ENCODE measurements at regions not wholly inside any gene's neighbourhood (a gene's known extent, or its start where the extent isn't known, plus 50 kb on each side); places are given as distances from the start of the nearest gene placed in this dataset.

DNA sequence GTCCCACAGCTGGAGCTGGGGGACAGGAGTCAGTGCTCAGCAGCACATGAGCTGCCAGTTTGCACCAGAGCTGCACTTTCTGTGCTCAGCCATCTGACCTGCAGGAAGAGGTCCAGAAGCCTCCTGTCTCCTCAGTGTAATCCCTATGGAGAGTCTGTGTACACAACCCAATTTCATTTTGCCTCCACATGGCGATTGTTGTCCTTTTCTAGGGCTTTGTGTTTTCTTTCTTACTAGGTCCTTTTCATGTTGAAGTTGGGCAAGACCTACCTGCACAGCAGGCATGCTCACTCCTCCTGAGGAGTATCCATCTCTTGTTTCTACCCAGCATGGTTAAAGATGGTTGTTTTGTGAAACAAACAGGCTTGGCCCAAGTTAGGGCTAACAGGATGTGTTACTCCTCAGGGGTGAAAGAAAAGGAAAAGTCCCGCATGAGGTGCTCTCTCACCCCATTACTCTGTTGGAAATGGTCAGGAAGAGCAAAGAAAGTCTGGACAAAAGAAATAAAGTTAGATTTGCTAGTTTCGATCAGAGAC is 273.0 kb downstream of the TMEM167A start:
- no peak for DNase-seq
- Mint-ChIP-seq H3K4me1 (no peaks in the 10 kb centered on the region), H3K4me3 (no peak overlapping the region), H3K9me3 (peaks cover 0 to 2% (median 0%) of the 10 kb centered on the region in 11 donors), H3K36me3 (no peaks in the 10 kb centered on the region), H3K27me3 (peaks cover 0 to 5% (median 4%) of the 10 kb centered on the region in 5 donors), H3K27ac (no peak overlapping the region)
- Histone ChIP-seq H3K27ac (ENCODE audit: low read depth, low read length) (no peak overlapping the region), H3K9me3 (ENCODE audit: control insufficient read depth in 2 of 3, low read length in 3 of 3) (no peaks in the 10 kb centered on the region), H3K27me3 (ENCODE audit: control insufficient read depth in 2 of 2, insufficient read depth in 2 of 2, low read length in 2 of 2) (no peaks in the 10 kb centered on the region), H3K4me1 (ENCODE audit: control insufficient read depth in 2 of 2, insufficient read depth in 2 of 2, low read length in 2 of 2) (no peaks in the 10 kb centered on the region), H3K4me3 (ENCODE audit: low read length) (no peak overlapping the region), H3K36me3 (ENCODE audit: control insufficient read depth in 2 of 3, insufficient read depth in 3 of 3, low read length in 3 of 3) (no peaks in the 10 kb centered on the region)
- intact Hi-C loops (cut with micrococcal nuclease) = no loop called here
- ATAC-seq = no peak
- POLR2A ChIA-PET = no interaction called here
- CTCF ChIA-PET = no interaction called here

DNA sequence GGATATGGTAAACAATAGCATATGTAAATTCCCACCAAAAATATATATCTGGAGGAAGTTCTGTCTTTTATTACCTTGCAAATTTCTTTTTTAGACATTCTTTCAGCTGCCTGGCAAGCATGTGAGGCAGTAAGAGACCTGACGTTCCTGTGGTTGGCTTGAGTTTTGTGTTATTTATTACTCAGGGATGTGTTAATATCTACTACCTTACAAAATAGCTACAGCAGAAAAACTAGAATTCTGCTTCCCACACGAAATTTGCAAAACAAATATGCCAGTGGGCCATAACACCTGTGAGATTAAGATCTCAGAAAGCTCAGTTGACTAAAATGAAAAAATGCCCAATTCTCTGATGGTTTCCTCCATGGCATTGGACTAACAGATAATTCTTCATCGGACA is 274.2 kb downstream of the TMEM167A start:
- Mint-ChIP-seq H3K4me1 (no peaks in the 10 kb centered on the region), H3K27ac (no peak overlapping the region), H3K4me3 (no peak overlapping the region), H3K27me3 (peaks cover 0 to 6% (median 0%) of the 10 kb centered on the region in 5 donors), H3K9me3 (no peaks in the 10 kb centered on the region), H3K36me3 (no peaks in the 10 kb centered on the region)
- H3K27ac ChIP-seq (ENCODE audit: low read depth, low read length) = no peak overlapping the region
- H3K4me3 ChIP-seq (ENCODE audit: low read length) = no peak overlapping the region
- ChIA-PET CTCF (no interaction called here), POLR2A (no interaction called here)
- H3K36me3 ChIP-seq (ENCODE audit: control insufficient read depth in 2 of 3, insufficient read depth in 3 of 3, low read length in 3 of 3) = no peaks in the 10 kb centered on the region
- H3K9me3 ChIP-seq (ENCODE audit: control insufficient read depth in 2 of 3, low read length in 3 of 3) = no peaks in the 10 kb centered on the region
- intact Hi-C loops (cut with micrococcal nuclease) = no loop called here
- H3K4me1 ChIP-seq (ENCODE audit: control insufficient read depth in 2 of 2, insufficient read depth in 2 of 2, low read length in 2 of 2) = no peaks in the 10 kb centered on the region
- DNase-seq = no peak
- H3K27me3 ChIP-seq (ENCODE audit: control insufficient read depth in 2 of 2, insufficient read depth in 2 of 2, low read length in 2 of 2) = no peaks in the 10 kb centered on the region
- no peak for ATAC-seq

DNA sequence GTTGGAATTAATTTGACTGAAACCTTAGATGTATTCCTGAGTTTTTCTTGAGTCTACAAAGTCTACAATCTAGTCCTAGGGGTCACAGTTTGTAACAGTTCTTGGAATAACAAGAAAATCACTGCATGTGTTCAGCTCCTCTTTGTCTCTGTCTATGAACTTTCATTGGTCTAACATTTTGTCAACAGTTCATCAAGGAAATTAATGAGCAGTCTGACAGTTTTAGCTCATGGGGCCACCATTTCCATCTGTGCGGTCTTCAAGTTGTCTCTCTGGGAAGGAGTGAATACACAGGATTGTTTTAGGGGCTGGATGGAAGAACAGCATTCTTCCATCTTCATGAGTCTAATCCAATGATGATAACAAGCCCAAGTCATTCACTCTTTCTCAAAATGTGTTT is 276.4 kb downstream of the TMEM167A start:
- Histone ChIP-seq H3K36me3 (ENCODE audit: control insufficient read depth in 2 of 3, insufficient read depth in 3 of 3, low read length in 3 of 3) (no peaks in the 10 kb centered on the region), H3K27me3 (ENCODE audit: control insufficient read depth in 2 of 2, insufficient read depth in 2 of 2, low read length in 2 of 2) (no peaks in the 10 kb centered on the region), H3K4me1 (ENCODE audit: control insufficient read depth in 2 of 2, insufficient read depth in 2 of 2, low read length in 2 of 2) (no peaks in the 10 kb centered on the region), H3K4me3 (ENCODE audit: low read length) (no peak overlapping the region), H3K27ac (ENCODE audit: low read depth, low read length) (no peak overlapping the region), H3K9me3 (ENCODE audit: control insufficient read depth in 2 of 3, low read length in 3 of 3) (no peaks in the 10 kb centered on the region)
- DNase-seq = no peak
- no peak for ATAC-seq
- intact Hi-C loops (cut with micrococcal nuclease) = no loop called here
- H3K4me3 Mint-ChIP-seq = no peak overlapping the region
- ChIA-PET CTCF (no interaction called here), POLR2A (no interaction called here)
- H3K36me3 Mint-ChIP-seq = no peaks in the 10 kb centered on the region
- no peaks in the 10 kb centered on the region for H3K9me3 Mint-ChIP-seq
- no peak overlapping the region for H3K27ac Mint-ChIP-seq
- H3K4me1 Mint-ChIP-seq = no peaks in the 10 kb centered on the region
- H3K27me3 Mint-ChIP-seq = peaks cover 0 to 13% (median 0%) of the 10 kb centered on the region in 5 donors

DNA sequence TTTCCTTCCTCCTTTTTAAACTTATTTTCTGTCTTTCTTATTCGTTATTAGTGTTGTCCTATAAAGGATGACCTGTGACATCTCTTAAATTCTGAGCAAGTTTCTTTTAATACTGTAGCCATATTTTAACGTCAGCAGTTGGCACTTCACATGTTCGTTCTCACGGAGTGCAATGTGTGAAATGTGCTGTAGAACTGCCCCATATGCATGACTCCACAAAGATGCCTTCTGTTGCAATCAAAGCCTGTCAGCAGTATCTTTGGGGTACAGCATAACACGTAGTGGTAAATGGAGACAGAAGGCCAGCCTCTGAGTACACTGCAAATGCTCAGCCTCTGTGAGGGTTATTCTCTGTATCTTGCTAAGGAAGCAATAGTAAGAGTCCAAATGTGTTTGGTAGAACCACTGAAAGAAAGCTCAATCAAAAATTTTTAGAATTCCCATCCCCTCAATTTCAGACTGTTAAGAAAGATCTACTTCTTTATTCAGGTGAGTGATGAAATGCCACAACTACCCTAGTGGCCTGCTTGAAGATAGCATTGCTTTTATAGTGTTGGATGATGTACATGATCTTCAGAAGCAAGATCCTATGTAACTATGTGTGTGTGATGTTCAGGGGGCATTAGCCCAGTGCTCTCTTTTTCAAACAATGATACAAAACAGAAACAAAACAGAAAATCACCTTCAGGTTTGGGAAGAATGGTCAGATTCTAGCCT is 277.7 kb downstream of the TMEM167A start:
- Mint-ChIP-seq H3K36me3 (no peaks in the 10 kb centered on the region), H3K27me3 (peaks cover 0 to 13% (median 0%) of the 10 kb centered on the region in 5 donors), H3K27ac (no peak overlapping the region), H3K4me1 (peaks cover 0 to under 1% (median 0%) of the 10 kb centered on the region in 7 donors), H3K9me3 (no peaks in the 10 kb centered on the region), H3K4me3 (no peak overlapping the region)
- ChIA-PET POLR2A (no interaction called here), CTCF (no interaction called here)
- H3K4me3 ChIP-seq (ENCODE audit: low read length) = no peak overlapping the region
- no peak overlapping the region for H3K27ac ChIP-seq (ENCODE audit: low read depth, low read length)
- no peaks in the 10 kb centered on the region for H3K27me3 ChIP-seq (ENCODE audit: control insufficient read depth in 2 of 2, insufficient read depth in 2 of 2, low read length in 2 of 2)
- intact Hi-C loops (cut with micrococcal nuclease) = no loop called here
- DNase-seq (no peak), ATAC-seq (no peak)
- H3K9me3 ChIP-seq (ENCODE audit: control insufficient read depth in 2 of 3, low read length in 3 of 3) = no peaks in the 10 kb centered on the region
- H3K4me1 ChIP-seq (ENCODE audit: control insufficient read depth in 2 of 2, insufficient read depth in 2 of 2, low read length in 2 of 2) = no peaks in the 10 kb centered on the region
- no peaks in the 10 kb centered on the region for H3K36me3 ChIP-seq (ENCODE audit: control insufficient read depth in 2 of 3, insufficient read depth in 3 of 3, low read length in 3 of 3)

DNA sequence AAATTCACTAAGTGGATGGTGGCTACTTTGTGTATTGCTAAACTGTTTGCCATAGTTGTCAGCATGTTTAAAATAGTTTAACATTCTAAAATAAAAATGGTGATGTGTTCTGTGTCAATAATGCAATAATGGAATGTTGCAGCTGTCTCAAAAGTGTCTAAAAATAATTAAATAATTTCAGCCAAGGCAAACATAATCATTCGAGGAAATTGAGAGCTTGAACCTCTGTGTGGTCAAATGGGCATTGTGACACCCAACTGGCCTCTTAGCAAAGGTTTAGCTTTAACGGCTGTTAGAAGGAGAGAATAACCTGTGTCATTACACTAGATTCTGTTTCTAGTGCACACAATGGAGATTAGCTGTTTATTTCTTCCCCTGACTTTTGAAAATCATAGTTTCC is 278.5 kb downstream of the TMEM167A start:
- H3K36me3 Mint-ChIP-seq = peaks cover 0 to 1% (median 0%) of the 10 kb centered on the region in 5 donors
- Histone ChIP-seq H3K9me3 (ENCODE audit: control insufficient read depth in 2 of 3, low read length in 3 of 3) (no peaks in the 10 kb centered on the region), H3K27ac (ENCODE audit: low read depth, low read length) (no peak overlapping the region), H3K36me3 (ENCODE audit: control insufficient read depth in 2 of 3, insufficient read depth in 3 of 3, low read length in 3 of 3) (no peaks in the 10 kb centered on the region), H3K4me1 (ENCODE audit: control insufficient read depth in 2 of 2, insufficient read depth in 2 of 2, low read length in 2 of 2) (no peaks in the 10 kb centered on the region), H3K4me3 (ENCODE audit: low read length) (no peak overlapping the region), H3K27me3 (ENCODE audit: control insufficient read depth in 2 of 2, insufficient read depth in 2 of 2, low read length in 2 of 2) (no peaks in the 10 kb centered on the region)
- H3K4me1 Mint-ChIP-seq = peaks cover 0 to 4% (median 0%) of the 10 kb centered on the region in 7 donors
- ATAC-seq = no peak
- CTCF ChIA-PET = no interaction called here
- intact Hi-C loops (cut with micrococcal nuclease) = no loop called here
- POLR2A ChIA-PET = no interaction called here
- H3K27me3 Mint-ChIP-seq = peaks cover 0 to 15% (median 3%) of the 10 kb centered on the region in 5 donors
- H3K4me3 Mint-ChIP-seq = no peak overlapping the region
- no peak overlapping the region for H3K27ac Mint-ChIP-seq
- no peak for DNase-seq
- no peaks in the 10 kb centered on the region for H3K9me3 Mint-ChIP-seq

DNA sequence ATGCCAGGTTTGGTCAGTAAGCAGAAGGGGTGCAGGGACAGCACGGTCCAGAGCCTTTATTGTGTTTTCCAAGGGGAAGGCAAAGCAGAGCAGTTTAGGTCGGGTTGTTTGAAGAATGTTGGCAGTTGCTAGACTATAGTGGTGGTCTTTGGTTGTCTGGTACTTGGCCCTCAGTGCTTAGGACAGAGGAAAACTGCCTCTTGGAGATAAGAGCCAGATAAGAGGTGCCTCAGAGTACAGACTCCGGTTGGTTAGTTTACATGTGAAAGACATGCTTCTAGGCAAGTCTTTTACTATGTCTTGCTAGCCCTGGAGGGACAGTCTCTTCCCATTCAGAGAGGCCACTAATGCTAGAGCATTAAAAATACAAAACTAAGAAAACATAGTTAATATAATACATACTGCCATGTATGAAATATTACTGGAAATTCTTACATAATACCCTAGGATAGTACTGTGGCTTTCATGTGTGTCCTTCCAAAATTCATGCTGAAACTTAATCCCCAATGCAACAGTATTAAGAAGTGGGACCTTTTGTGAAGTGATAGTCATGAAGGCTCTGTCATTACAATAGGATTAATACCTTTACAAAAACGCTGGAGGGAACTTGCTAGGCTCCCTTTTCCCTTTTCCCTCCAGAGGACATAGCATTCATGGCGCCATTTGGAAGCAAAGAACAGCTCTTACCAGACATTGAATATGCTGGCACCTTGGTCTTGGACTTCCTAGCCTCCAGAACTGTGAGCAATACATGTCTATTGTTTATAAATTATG is 280.4 kb downstream of the TMEM167A start:
- no peak for ATAC-seq
- Mint-ChIP-seq H3K36me3 (peaks cover 0 to 1% (median 0%) of the 10 kb centered on the region in 5 donors), H3K27ac (no peak overlapping the region), H3K27me3 (peaks cover 0 to 15% (median 3%) of the 10 kb centered on the region in 5 donors), H3K4me3 (no peak overlapping the region), H3K9me3 (no peaks in the 10 kb centered on the region), H3K4me1 (peaks cover 0 to 5% (median 0%) of the 10 kb centered on the region in 7 donors)
- CTCF ChIA-PET = no interaction called here
- H3K27ac ChIP-seq (ENCODE audit: low read depth, low read length) = no peak overlapping the region
- DNase-seq = no peak
- H3K4me3 ChIP-seq (ENCODE audit: low read length) = no peak overlapping the region
- H3K4me1 ChIP-seq (ENCODE audit: control insufficient read depth in 2 of 2, insufficient read depth in 2 of 2, low read length in 2 of 2) = no peaks in the 10 kb centered on the region
- intact Hi-C loops (cut with micrococcal nuclease) = no loop called here
- no peaks in the 10 kb centered on the region for H3K9me3 ChIP-seq (ENCODE audit: control insufficient read depth in 2 of 3, low read length in 3 of 3)
- POLR2A ChIA-PET = no interaction called here
- H3K27me3 ChIP-seq (ENCODE audit: control insufficient read depth in 2 of 2, insufficient read depth in 2 of 2, low read length in 2 of 2) = no peaks in the 10 kb centered on the region
- no peaks in the 10 kb centered on the region for H3K36me3 ChIP-seq (ENCODE audit: control insufficient read depth in 2 of 3, insufficient read depth in 3 of 3, low read length in 3 of 3)
